ENCODE measurements at regions not wholly inside any gene's neighbourhood (a gene's known extent, or its start where the extent isn't known, plus 50 kb on each side); places are given as distances from the start of the nearest gene placed in this dataset.
"Not testable (repeated sequence)": the region's sequence is repeated elsewhere in the genome, so short reads cannot be mapped to it uniquely, and the experiment has no call there.

GRCh38 chr5:63194126-63194525 is 615.5 kb downstream of the LRRC70 start:
- Histone ChIP-seq H3K4me3 (ENCODE audit: low read length) (no peak overlapping the region), H3K4me1 (ENCODE audit: insufficient read depth, low read length) (no peaks in the 10 kb centered on the region), H3K9me3 (ENCODE audit: low read depth, low read length) (no peaks in the 10 kb centered on the region), H3K27me3 (ENCODE audit: insufficient read depth, low read length) (no peaks in the 10 kb centered on the region)

GRCh38 chr5:63180190-63180589 is 601.6 kb downstream of the LRRC70 start:
- H3K27me3 ChIP-seq (ENCODE audit: insufficient read depth, low read length); H3K9me3 ChIP-seq (ENCODE audit: low read depth, low read length); H3K4me1 ChIP-seq (ENCODE audit: insufficient read depth, low read length); H3K4me3 ChIP-seq (ENCODE audit: low read length): not testable (repeated sequence)

- Histone ChIP-seq H3K4me3 (ENCODE audit: low read length) (no peak overlapping the region), H3K9me3 (ENCODE audit: low read depth, low read length) (no peaks in the 10 kb centered on the region), H3K4me1 (ENCODE audit: insufficient read depth, low read length) (no peaks in the 10 kb centered on the region), H3K27me3 (ENCODE audit: insufficient read depth, low read length) (no peaks in the 10 kb centered on the region)
Measured at GRCh38 chr5:63175850-63176249, 597.2 kb downstream of the LRRC70 start.

- Histone ChIP-seq H3K4me1 (ENCODE audit: insufficient read depth, low read length) (no peaks in the 10 kb centered on the region), H3K4me3 (ENCODE audit: low read length) (no peak overlapping the region), H3K9me3 (ENCODE audit: low read depth, low read length) (no peaks in the 10 kb centered on the region), H3K27me3 (ENCODE audit: insufficient read depth, low read length) (no peaks in the 10 kb centered on the region)
Measured at GRCh38 chr5:63170486-63170885, 591.9 kb downstream of the LRRC70 start.

GRCh38 chr5:63164838-63165535 is 586.4 kb downstream of the LRRC70 start:
- Histone ChIP-seq H3K4me3 (ENCODE audit: low read length) (no peak overlapping the region), H3K9me3 (ENCODE audit: low read depth, low read length) (no peaks in the 10 kb centered on the region), H3K4me1 (ENCODE audit: insufficient read depth, low read length) (no peaks in the 10 kb centered on the region), H3K27me3 (ENCODE audit: insufficient read depth, low read length) (no peaks in the 10 kb centered on the region)

- Histone ChIP-seq H3K9me3 (ENCODE audit: low read depth, low read length) (no peaks in the 10 kb centered on the region), H3K4me1 (ENCODE audit: insufficient read depth, low read length) (no peaks in the 10 kb centered on the region), H3K27me3 (ENCODE audit: insufficient read depth, low read length) (no peaks in the 10 kb centered on the region), H3K4me3 (ENCODE audit: low read length) (no peak overlapping the region)
Measured at GRCh38 chr5:63164339-63164738, 585.7 kb downstream of the LRRC70 start.

- Histone ChIP-seq H3K9me3 (ENCODE audit: low read depth, low read length) (no peaks in the 10 kb centered on the region), H3K4me1 (ENCODE audit: insufficient read depth, low read length) (no peaks in the 10 kb centered on the region), H3K4me3 (ENCODE audit: low read length) (no peak overlapping the region), H3K27me3 (ENCODE audit: insufficient read depth, low read length) (no peaks in the 10 kb centered on the region)
Measured at GRCh38 chr5:63155310-63155631, 576.7 kb downstream of the LRRC70 start.

- Histone ChIP-seq H3K9me3 (ENCODE audit: low read depth, low read length) (no peaks in the 10 kb centered on the region), H3K4me1 (ENCODE audit: insufficient read depth, low read length) (no peaks in the 10 kb centered on the region), H3K27me3 (ENCODE audit: insufficient read depth, low read length) (no peaks in the 10 kb centered on the region), H3K4me3 (ENCODE audit: low read length) (no peak overlapping the region)
Measured at GRCh38 chr5:63154476-63155309, 576.1 kb downstream of the LRRC70 start.

- H3K9me3 ChIP-seq (ENCODE audit: low read depth, low read length): no peaks in the 10 kb centered on the region
- no peaks in the 10 kb centered on the region for H3K27me3 ChIP-seq (ENCODE audit: insufficient read depth, low read length)
- no peak overlapping the region for H3K4me3 ChIP-seq (ENCODE audit: low read length)
- H3K4me1 ChIP-seq (ENCODE audit: insufficient read depth, low read length): no peaks in the 10 kb centered on the region
Measured at GRCh38 chr5:63152871-63153270, 574.3 kb downstream of the LRRC70 start.

- H3K4me3 ChIP-seq (ENCODE audit: low read length): no peak overlapping the region
- H3K4me1 ChIP-seq (ENCODE audit: insufficient read depth, low read length): no peaks in the 10 kb centered on the region
- no peaks in the 10 kb centered on the region for H3K27me3 ChIP-seq (ENCODE audit: insufficient read depth, low read length)
- no peaks in the 10 kb centered on the region for H3K9me3 ChIP-seq (ENCODE audit: low read depth, low read length)
Measured at GRCh38 chr5:63145167-63145566, 566.5 kb downstream of the LRRC70 start.

- H3K4me3 ChIP-seq (ENCODE audit: low read length): no peak overlapping the region
Measured at GRCh38 chr5:63141591-63141990, 563.0 kb downstream of the LRRC70 start.

GRCh38 chr5:63135291-63135690 is 556.7 kb downstream of the LRRC70 start:
- Histone ChIP-seq H3K9me3 (ENCODE audit: low read depth, low read length) (no peaks in the 10 kb centered on the region), H3K27me3 (ENCODE audit: insufficient read depth, low read length) (no peaks in the 10 kb centered on the region), H3K4me1 (ENCODE audit: insufficient read depth, low read length) (no peaks in the 10 kb centered on the region), H3K4me3 (ENCODE audit: low read length) (no peak overlapping the region)

More at GRCh38 chr5:63141591-63141990, 563.0 kb downstream of the LRRC70 start:
- Histone ChIP-seq H3K9me3 (ENCODE audit: low read depth, low read length) (no peaks in the 10 kb centered on the region), H3K27me3 (ENCODE audit: insufficient read depth, low read length) (no peaks in the 10 kb centered on the region), H3K4me1 (ENCODE audit: insufficient read depth, low read length) (no peaks in the 10 kb centered on the region)

- no peaks in the 10 kb centered on the region for H3K27me3 ChIP-seq (ENCODE audit: insufficient read depth, low read length)
- H3K4me1 ChIP-seq (ENCODE audit: insufficient read depth, low read length): no peaks in the 10 kb centered on the region
- no peak overlapping the region for H3K4me3 ChIP-seq (ENCODE audit: low read length)
- no peaks in the 10 kb centered on the region for H3K9me3 ChIP-seq (ENCODE audit: low read depth, low read length)
Measured at GRCh38 chr5:63131626-63132285, 553.1 kb downstream of the LRRC70 start.

- Histone ChIP-seq H3K4me3 (ENCODE audit: low read length) (no peak overlapping the region), H3K9me3 (ENCODE audit: low read depth, low read length) (no peaks in the 10 kb centered on the region), H3K27me3 (ENCODE audit: insufficient read depth, low read length) (no peaks in the 10 kb centered on the region), H3K4me1 (ENCODE audit: insufficient read depth, low read length) (no peaks in the 10 kb centered on the region)
Measured at GRCh38 chr5:63128761-63129160, 550.1 kb downstream of the LRRC70 start.

- Histone ChIP-seq H3K4me3 (ENCODE audit: low read length) (no peak overlapping the region), H3K4me1 (ENCODE audit: insufficient read depth, low read length) (no peaks in the 10 kb centered on the region), H3K9me3 (ENCODE audit: low read depth, low read length) (no peaks in the 10 kb centered on the region), H3K27me3 (ENCODE audit: insufficient read depth, low read length) (no peaks in the 10 kb centered on the region)
Measured at GRCh38 chr5:63128018-63128417, 549.4 kb downstream of the LRRC70 start.
